Tibial artery (tissue), 4 donors: ENCODE measurements at regions not wholly inside any gene's neighbourhood (a gene's known extent, or its start where the extent isn't known, plus 50 kb on each side); places are given as distances from the start of the nearest gene placed in this dataset.

Experiments
- DNase-seq, 2 donors: peaks; one replicate each; pipeline ENCODE4 v3.0.0-alpha.2; 2019
- H3K27ac ChIP-seq, 2 donors: fragments of 200-600 bp; sonication (generic) in 1 of 2; 1 replicate in 1 of 2; 2 replicates in 1 of 2; pipeline ENCODE4 v1.5.1; 2018 to 2019; ENCODE audit warnings: mild to moderate bottlenecking in 1 of 2
- H3K27me3 ChIP-seq, 2 donors: fragments of 200-600 bp; sonication (generic) in 1 of 2; one replicate each; pipeline versions ENCODE4 v1.5.1 to v1.6.0; 2016 to 2019
- H3K36me3 ChIP-seq, 3 donors: fragments of 200-600 bp; sonication (generic) in 2 of 3; one replicate each; pipeline ENCODE4 v1.5.1; 2016 to 2019; ENCODE audit warnings: mild to moderate bottlenecking in 2 of 3
- H3K4me1 ChIP-seq, 4 donors: fragments of 200-600 bp; sonication (generic) in 2 of 4; 1 replicate in 3 of 4; 2 replicates in 1 of 4; pipeline ENCODE4 v1.5.1; 2016 to 2019
- H3K4me3 ChIP-seq, 2 donors: fragments of 200-600 bp; sonication (generic) in 1 of 2; 1 replicate in 1 of 2; 2 replicates in 1 of 2; pipeline ENCODE4 v1.5.1; 2018 to 2019; ENCODE audit warnings: mild to moderate bottlenecking in 2 of 2
- H3K9me3 ChIP-seq, 3 donors: fragments of 200-600 bp; sonication (generic) in 1 of 3; one replicate each; pipeline ENCODE4 v1.5.1; 2016 to 2019
- intact Hi-C: fragments of 100-400 bp; cut with DNase I; formaldehyde crosslinking; loops from one replicate; pipeline ENCODE4 v1.15.0; 2023; ENCODE audit warnings: low total_unique reads
- TF ChIP-seq, protein P1 (sequence below), 2 experiments: fragments of 200-600 bp in 1 of 2; fragments of 450-650 bp in 1 of 2; IDR thresholded peaks; one replicate each; pipeline ENCODE4 v1.5.1; 2017 to 2019; ENCODE audit warnings: antibody characterized with exemption in 2 of 2, mild to moderate bottlenecking in 1 of 2, moderate library complexity in 1 of 2

DNA sequence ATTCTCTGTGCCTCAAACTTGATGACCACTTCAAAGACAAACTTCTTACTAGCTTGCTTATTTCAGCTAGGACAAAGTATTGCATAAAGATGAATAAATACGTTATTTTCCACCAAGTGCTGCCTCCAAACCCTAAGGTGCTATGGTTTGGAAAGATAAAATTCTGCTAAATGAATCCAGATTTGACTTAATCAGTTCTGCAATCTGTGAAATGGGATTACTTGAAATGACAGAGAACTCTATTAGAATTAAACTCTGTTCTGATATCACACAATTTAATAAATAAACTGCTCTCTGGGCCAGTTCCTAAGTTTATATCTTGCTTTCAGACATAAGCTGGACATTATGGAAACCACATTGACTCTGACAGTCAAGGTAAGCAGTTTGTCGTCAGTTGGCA, 338.8 kb upstream of the SEMA6D start:
- no peak overlapping the region for H3K27ac ChIP-seq
- no peaks in the 10 kb centered on the region for H3K9me3 ChIP-seq
- TF ChIP-seq, protein P1, sequence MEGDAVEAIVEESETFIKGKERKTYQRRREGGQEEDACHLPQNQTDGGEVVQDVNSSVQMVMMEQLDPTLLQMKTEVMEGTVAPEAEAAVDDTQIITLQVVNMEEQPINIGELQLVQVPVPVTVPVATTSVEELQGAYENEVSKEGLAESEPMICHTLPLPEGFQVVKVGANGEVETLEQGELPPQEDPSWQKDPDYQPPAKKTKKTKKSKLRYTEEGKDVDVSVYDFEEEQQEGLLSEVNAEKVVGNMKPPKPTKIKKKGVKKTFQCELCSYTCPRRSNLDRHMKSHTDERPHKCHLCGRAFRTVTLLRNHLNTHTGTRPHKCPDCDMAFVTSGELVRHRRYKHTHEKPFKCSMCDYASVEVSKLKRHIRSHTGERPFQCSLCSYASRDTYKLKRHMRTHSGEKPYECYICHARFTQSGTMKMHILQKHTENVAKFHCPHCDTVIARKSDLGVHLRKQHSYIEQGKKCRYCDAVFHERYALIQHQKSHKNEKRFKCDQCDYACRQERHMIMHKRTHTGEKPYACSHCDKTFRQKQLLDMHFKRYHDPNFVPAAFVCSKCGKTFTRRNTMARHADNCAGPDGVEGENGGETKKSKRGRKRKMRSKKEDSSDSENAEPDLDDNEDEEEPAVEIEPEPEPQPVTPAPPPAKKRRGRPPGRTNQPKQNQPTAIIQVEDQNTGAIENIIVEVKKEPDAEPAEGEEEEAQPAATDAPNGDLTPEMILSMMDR (IDR thresholded peaks at IDR 0.05): no peak
- H3K36me3 ChIP-seq: no peaks in the 10 kb centered on the region
- intact Hi-C loops: no loop called here
- no peak for DNase-seq
- H3K27me3 ChIP-seq: no peaks in the 10 kb centered on the region
- H3K4me3 ChIP-seq: no peak overlapping the region
- peaks cover 0 to 3% (median 0%) of the 10 kb centered on the region in 4 donors for H3K4me1 ChIP-seq

DNA sequence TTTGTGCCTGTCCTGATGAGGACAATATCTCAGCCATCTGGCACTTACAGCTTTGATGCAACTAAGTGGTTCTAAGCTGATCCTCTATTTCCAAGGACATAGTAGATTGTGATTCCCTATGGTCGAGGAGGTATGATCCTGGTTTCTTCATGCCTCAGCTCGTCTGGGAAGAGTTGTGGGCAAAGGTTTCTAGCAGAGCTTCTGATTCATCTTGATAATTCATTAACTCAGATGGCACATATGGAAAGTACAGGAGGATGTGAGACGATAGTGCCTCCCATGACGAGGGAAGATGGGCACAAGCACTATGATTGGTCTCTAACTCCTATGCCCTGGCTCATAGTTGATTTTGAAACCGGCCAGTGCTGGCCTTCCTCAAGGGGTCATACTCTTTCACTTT, 334.2 kb upstream of the SEMA6D start:
- no peak for DNase-seq
- H3K36me3 ChIP-seq: no peaks in the 10 kb centered on the region
- H3K9me3 ChIP-seq: no peaks in the 10 kb centered on the region
- H3K4me3 ChIP-seq: no peak overlapping the region
- H3K27me3 ChIP-seq: no peaks in the 10 kb centered on the region
- intact Hi-C loops: no loop called here
- H3K27ac ChIP-seq: no peak overlapping the region
- H3K4me1 ChIP-seq: peaks cover 0 to 13% (median 0%) of the 10 kb centered on the region in 4 donors
- TF ChIP-seq, protein P1 (IDR thresholded peaks at IDR 0.05): no peak

DNA sequence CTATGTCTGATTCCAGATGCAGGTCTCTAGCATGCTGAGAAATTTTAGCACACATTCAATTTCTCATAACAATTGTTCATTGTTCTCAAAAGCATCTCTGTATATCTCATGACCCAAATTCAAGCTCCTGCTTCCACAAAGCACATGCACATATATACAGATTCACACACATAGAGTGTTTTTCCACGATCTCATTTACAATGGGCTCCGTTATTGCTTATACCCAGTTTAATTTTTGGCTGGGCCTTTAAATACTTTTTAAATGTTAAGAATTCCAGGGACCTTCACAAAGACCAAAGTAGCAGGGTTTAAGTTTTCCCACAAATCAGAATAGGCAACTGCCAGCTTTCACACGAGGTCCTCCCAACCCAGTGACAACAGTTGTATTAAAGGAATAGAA, 333.5 kb upstream of the SEMA6D start:
- H3K36me3 ChIP-seq: no peaks in the 10 kb centered on the region
- intact Hi-C loops: no loop called here
- no peaks in the 10 kb centered on the region for H3K27me3 ChIP-seq
- H3K4me1 ChIP-seq: peaks cover 0 to 13% (median 0%) of the 10 kb centered on the region in 4 donors
- TF ChIP-seq, protein P1 (IDR thresholded peaks at IDR 0.05): no peak
- no peak for DNase-seq
- H3K9me3 ChIP-seq: no peaks in the 10 kb centered on the region
- no peak overlapping the region for H3K4me3 ChIP-seq
- no peak overlapping the region for H3K27ac ChIP-seq

DNA sequence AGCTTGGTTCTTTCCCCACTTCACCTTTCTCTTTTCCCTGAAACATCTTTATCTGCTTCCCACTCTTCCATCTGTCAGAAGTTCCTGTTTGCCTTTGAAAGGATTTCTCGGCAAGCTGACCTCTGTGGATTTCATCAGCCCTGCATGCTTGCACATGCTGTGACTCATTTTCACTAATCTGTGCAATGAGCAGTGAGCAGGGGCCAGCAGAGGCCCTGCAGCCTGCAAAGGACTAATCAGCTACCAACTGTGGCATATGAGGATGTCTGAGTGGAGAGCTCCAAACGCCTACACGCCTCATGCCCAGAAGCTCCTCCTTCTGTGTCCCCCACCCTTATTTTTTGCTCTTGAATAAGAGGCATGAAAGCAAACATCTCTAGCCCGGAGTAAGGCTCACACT, 333.0 kb upstream of the SEMA6D start:
- DNase-seq: peak in 1 of 2 donors; percentile 28
- H3K36me3 ChIP-seq: no peaks in the 10 kb centered on the region
- no peaks in the 10 kb centered on the region for H3K27me3 ChIP-seq
- TF ChIP-seq, protein P1 (IDR thresholded peaks at IDR 0.05): no peak
- intact Hi-C loops: no loop called here
- peaks cover 0 to 13% (median 0%) of the 10 kb centered on the region in 4 donors for H3K4me1 ChIP-seq
- no peak overlapping the region for H3K4me3 ChIP-seq
- H3K9me3 ChIP-seq: no peaks in the 10 kb centered on the region
- no peak overlapping the region for H3K27ac ChIP-seq

DNA sequence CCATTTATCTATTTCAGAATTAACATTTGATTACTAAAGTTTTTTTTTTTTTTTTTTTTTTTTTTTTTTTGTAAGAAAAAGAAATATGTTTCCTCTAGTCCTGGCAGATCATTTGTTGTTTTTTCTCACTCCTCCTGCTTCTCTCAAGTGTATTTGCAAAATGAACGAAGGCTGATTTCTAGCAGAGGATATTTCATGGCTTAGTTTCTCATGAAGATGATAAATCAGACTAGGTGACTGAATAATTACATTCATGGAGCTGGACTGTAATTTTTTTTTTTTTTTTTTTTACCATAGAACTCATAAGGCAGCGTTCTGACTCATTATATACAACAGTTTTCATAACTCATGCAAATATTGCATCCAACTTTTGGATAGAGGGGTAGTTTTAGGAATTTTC, 332.5 kb upstream of the SEMA6D start:
- no peak for DNase-seq
- Histone ChIP-seq H3K9me3 (no peaks in the 10 kb centered on the region), H3K4me1 (peaks cover 0 to 13% (median 0%) of the 10 kb centered on the region in 4 donors), H3K27me3 (no peaks in the 10 kb centered on the region), H3K4me3 (no peak overlapping the region), H3K36me3 (no peaks in the 10 kb centered on the region), H3K27ac (no peak overlapping the region)
- TF ChIP-seq, protein P1 (IDR thresholded peaks at IDR 0.05): no peak
- intact Hi-C loops: no loop called here

DNA sequence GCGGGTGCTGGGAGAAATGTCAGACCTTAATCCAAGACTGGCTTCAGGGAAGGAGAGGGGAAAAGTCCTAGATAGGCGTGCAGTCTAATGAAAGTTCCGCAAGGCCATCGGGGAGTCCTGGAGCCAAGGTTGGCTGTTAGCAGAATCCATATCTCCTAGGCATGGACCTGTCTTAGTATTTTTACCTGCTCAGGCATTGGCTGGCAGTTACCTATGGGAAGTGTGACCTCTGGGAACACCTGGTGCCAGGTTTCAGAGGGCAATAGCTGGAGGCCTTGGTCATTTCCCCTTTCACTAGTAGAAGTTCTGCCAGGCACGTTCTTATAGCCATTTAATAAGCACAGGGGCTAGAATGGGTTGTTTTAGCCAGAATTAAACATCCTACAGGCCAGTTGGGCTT, 330.8 kb upstream of the SEMA6D start:
- H3K9me3 ChIP-seq: no peaks in the 10 kb centered on the region
- TF ChIP-seq, protein P1 (IDR thresholded peaks at IDR 0.05): no peak
- H3K27ac ChIP-seq: no peak overlapping the region
- H3K4me3 ChIP-seq: no peak overlapping the region
- H3K36me3 ChIP-seq: no peaks in the 10 kb centered on the region
- intact Hi-C loops: no loop called here
- no peak for DNase-seq
- H3K27me3 ChIP-seq: no peaks in the 10 kb centered on the region
- peaks cover 0 to 13% (median 0%) of the 10 kb centered on the region in 4 donors for H3K4me1 ChIP-seq
